GM23338 (cell line): ENCODE measurements at regions not wholly inside any gene's neighbourhood (a gene's known extent, or its start where the extent isn't known, plus 50 kb on each side); places are given as distances from the start of the nearest gene placed in this dataset.
A peak's percentile ranks its signal among the peaks of the same experiment; 100 is the strongest.

Source experiments
- ATAC-seq: fragments of 200-7000 bp; cut with Tn5 transposase; 3 replicates; pipeline ENCODE4 v1.9.1; 2020
- DNase-seq: peaks from one replicate; pipeline ENCODE4 v3.0.0-alpha.2; 2015; ENCODE audit warnings: low spot score
- H2AFZ ChIP-seq: fragments of 200-600 bp; sonication (generic); 2 replicates; pipeline ENCODE4 v1.8.0; 2016; ENCODE audit warnings: antibody characterized with exemption, mild to moderate bottlenecking, moderate library complexity
- H3F3A ChIP-seq: fragments of 200-600 bp; sonication (generic); replicated peaks from 2 replicates; pipeline ENCODE4 v1.8.0; 2017; ENCODE audit warnings: antibody characterized with exemption, mixed run types, low read depth
- H3K27ac ChIP-seq: fragments of 200-600 bp; sonication (generic); 2 replicates; pipeline ENCODE4 v1.6.1; 2016; ENCODE audit warnings: low read depth
- H3K27me3 ChIP-seq: fragments of 200-600 bp; sonication (generic); 2 replicates; pipeline ENCODE4 v1.8.0; 2016; ENCODE audit warnings: mild to moderate bottlenecking, mixed run types, moderate library complexity; ENCODE audit not compliant: insufficient read depth
- H3K36me3 ChIP-seq: fragments of 200-600 bp; sonication (generic); 2 replicates; pipeline ENCODE4 v1.8.0; 2016; ENCODE audit warnings: mild to moderate bottlenecking; ENCODE audit not compliant: insufficient read depth
- H3K4me1 ChIP-seq: fragments of 200-600 bp; sonication (generic); 2 replicates; pipeline ENCODE4 v1.8.0; 2016; ENCODE audit warnings: mild to moderate bottlenecking, moderate library complexity; ENCODE audit not compliant: insufficient read depth
- H3K4me2 ChIP-seq: fragments of 200-600 bp; sonication (generic); 2 replicates; pipeline ENCODE4 v1.7.1; 2017; ENCODE audit warnings: mixed run types
- H3K4me3 ChIP-seq: fragments of 200-600 bp; sonication (generic); 2 replicates; pipeline ENCODE4 v1.6.1; 2016; ENCODE audit warnings: mixed run types
- H3K79me2 ChIP-seq: fragments of 200-600 bp; sonication (generic); replicated peaks from 2 replicates; pipeline ENCODE4 v1.8.0; 2017; ENCODE audit warnings: mild to moderate bottlenecking; ENCODE audit not compliant: insufficient read depth
- H3K9me2 ChIP-seq: fragments of 200-600 bp; sonication (generic); 2 replicates; pipeline ENCODE4 v1.8.0; 2017; ENCODE audit not compliant: insufficient read depth
- H4K20me1 ChIP-seq: fragments of 200-600 bp; sonication (generic); replicated peaks from 2 replicates; pipeline ENCODE4 v1.8.0; 2017; ENCODE audit warnings: mild to moderate bottlenecking; ENCODE audit not compliant: insufficient read depth
- H3K27ac Mint-ChIP-seq: 2 replicates; pipeline ENCODE4 v1.8.0; 2020; ENCODE audit warnings: inconsistent platforms, mild to moderate bottlenecking, moderate library complexity, mixed read lengths
- H3K27me3 Mint-ChIP-seq: 3 replicates; pipeline ENCODE4 v1.8.0; 2022; ENCODE audit warnings: low read depth, mild to moderate bottlenecking, moderate library complexity, mixed read lengths, inconsistent platforms; ENCODE audit not compliant: insufficient read depth, poor library complexity
- H3K36me3 Mint-ChIP-seq: 3 replicates; pipeline ENCODE4 v1.8.0; 2021; ENCODE audit warnings: low read depth, mild to moderate bottlenecking, inconsistent platforms, moderate library complexity, mixed read lengths
- H3K4me1 Mint-ChIP-seq: 3 replicates; pipeline ENCODE4 v1.8.0; 2020; ENCODE audit warnings: mild to moderate bottlenecking, inconsistent platforms, mixed read lengths
- H3K4me3 Mint-ChIP-seq: 3 replicates; pipeline ENCODE4 v1.8.0; 2021; ENCODE audit warnings: moderate library complexity, mild to moderate bottlenecking, inconsistent platforms, mixed read lengths
- H3K9me3 Mint-ChIP-seq: 3 replicates; pipeline ENCODE4 v1.8.0; 2020; ENCODE audit warnings: moderate library complexity, mild to moderate bottlenecking, inconsistent platforms, mixed read lengths
- CREB1 ChIP-seq: fragments of 250-450 bp; sonication (Bioruptor Pico); IDR thresholded peaks from 2 replicates; pipeline ENCODE4 v1.5.0; 2020; ENCODE audit warnings: low read depth, mild to moderate bottlenecking, moderate library complexity
- CTCF ChIP-seq, 2 experiments: fragments of 200-600 bp in 1 of 2; sonication (generic) in 1 of 2; conservative IDR thresholded peaks; 2 replicates each; pipeline versions ENCODE4 v1.5.1 to v1.6.1; 2016 to 2017; ENCODE audit warnings: antibody characterized with exemption in 2 of 2, low read depth in 2 of 2, mild to moderate bottlenecking in 2 of 2, moderate library complexity in 1 of 2
- ETS1 ChIP-seq: IDR thresholded peaks from 2 replicates; pipeline ENCODE4 v1.6.1; 2016; ENCODE audit warnings: antibody characterized with exemption
- EZH2 ChIP-seq: fragments of 200-600 bp; sonication (generic); IDR thresholded peaks from one replicate; pipeline ENCODE4 v1.8.0; 2017; ENCODE audit warnings: antibody characterized with exemption, mild to moderate bottlenecking, low read depth; ENCODE audit not compliant: unreplicated experiment
- EZH2phosphoT487 ChIP-seq: fragments of 200-600 bp; sonication (generic); IDR thresholded peaks from one replicate; pipeline ENCODE4 v1.8.1; 2018; ENCODE audit warnings: antibody characterized with exemption; ENCODE audit not compliant: unreplicated experiment
- POLR2AphosphoS5 ChIP-seq: IDR thresholded peaks from 2 replicates; pipeline ENCODE4 v1.6.1; 2016; ENCODE audit warnings: antibody characterized with exemption, low read depth
- ZNF462 ChIP-seq: fragments of 250-450 bp; sonication (Bioruptor Pico); IDR thresholded peaks from 2 replicates; pipeline ENCODE4 v1.5.0; 2020; ENCODE audit warnings: mild to moderate bottlenecking, moderate library complexity

GRCh38 chr13:106917673-106918556, 350.0 kb upstream of the ARGLU1 start:
- Histone ChIP-seq H3K9me2 (no peaks in the 10 kb centered on the region), H3K4me3 (peak overlapping the region; percentile 75), H3F3A (no peaks in the 10 kb centered on the region; the same call in 1 of the 2 replicates), H3K4me1 (peaks cover 58% of the 10 kb centered on the region), H3K4me2 (peak overlapping the region; percentile 86), H4K20me1 (no peaks in the 10 kb centered on the region), H3K36me3 (no peaks in the 10 kb centered on the region), H3K27me3 (0 out of 2 replicates have a peak, but pooled peaks cover 5% of the 10 kb centered on the region), H3K79me2 (no peaks in the 10 kb centered on the region), H2AFZ (peak overlapping the region; percentile 54; the same call in 1 of the 2 replicates), H3K27ac (peak overlapping the region; percentile 90)
- peaks cover 72% of the 10 kb centered on the region for H3K4me1 Mint-ChIP-seq
- no peaks in the 10 kb centered on the region for H3K36me3 Mint-ChIP-seq
- peak; percentile 87 for ATAC-seq
- no peaks in the 10 kb centered on the region for H3K9me3 Mint-ChIP-seq
- peaks cover 22% of the 10 kb centered on the region for H3K27me3 Mint-ChIP-seq
- H3K27ac Mint-ChIP-seq, result peak overlapping the region; percentile 75; the same call in 1 of the 2 replicates
- H3K4me3 Mint-ChIP-seq, result peak overlapping the region; percentile 72; the same call in 2 of the 3 replicates
- TF ChIP-seq EZH2phosphoT487, result no peak
- peak; percentile 65; the same call in 1 of the 2 replicates for TF ChIP-seq CREB1 (CRISPR knock-in tag)
- TF ChIP-seq EZH2, result no peak
- no peak for TF ChIP-seq ETS1
- no peak for TF ChIP-seq ZNF462 (CRISPR knock-in tag)
- no peak for TF ChIP-seq POLR2AphosphoS5
- TF ChIP-seq CTCF (conservative IDR thresholded peaks at IDR 0.05; ENCODE audit: low read depth in 2 of 2), result peak; percentile 92
- peak; percentile 85 for DNase-seq
